AG04449 (cell line): ENCODE measurements at regions not wholly inside any gene's neighbourhood (a gene's known extent, or its start where the extent isn't known, plus 50 kb on each side); places are given as distances from the start of the nearest gene placed in this dataset.

Source experiments
- CTCF ChIA-PET: fragments of 350-600 bp; formaldehyde crosslinking; extraction: SDS; loops from one replicate; lab custom pipeline; 2021; ENCODE audit warnings: antibody characterized with exemption; lab: Yijun Ruan, JAX
- POLR2A ChIA-PET: fragments of 400-600, 350-600 bp; formaldehyde crosslinking; extraction: SDS; loops from one replicate; lab custom pipeline; 2020; ENCODE audit warnings: antibody characterized with exemption, inconsistent platforms; lab: Yijun Ruan, JAX
- DNase-seq: peaks from one replicate; pipeline ENCODE4 v3.0.0-alpha.2; 2010; ENCODE audit warnings: low read depth, low spot score
- H3K4me3 ChIP-seq: 2 replicates; pipeline ENCODE4 v1.5.1; 2011; ENCODE audit warnings: low read depth, mild to moderate bottlenecking, control low read depth, low read length
- TF ChIP-seq, protein P1 (sequence below): IDR thresholded peaks from one replicate; pipeline ENCODE4 v1.5.1; 2011; ENCODE audit warnings: mild to moderate bottlenecking, moderate library complexity, low read length, control low read depth, inconsistent platforms; ENCODE audit not compliant: insufficient read depth; ENCODE audit errors: missing control alignments

GRCh38 chr14:71602524-71602923, 329.7 kb upstream of the RGS6 start:
- ChIA-PET POLR2A (no interaction called here), CTCF (no interaction called here)
- TF ChIP-seq, protein P1, sequence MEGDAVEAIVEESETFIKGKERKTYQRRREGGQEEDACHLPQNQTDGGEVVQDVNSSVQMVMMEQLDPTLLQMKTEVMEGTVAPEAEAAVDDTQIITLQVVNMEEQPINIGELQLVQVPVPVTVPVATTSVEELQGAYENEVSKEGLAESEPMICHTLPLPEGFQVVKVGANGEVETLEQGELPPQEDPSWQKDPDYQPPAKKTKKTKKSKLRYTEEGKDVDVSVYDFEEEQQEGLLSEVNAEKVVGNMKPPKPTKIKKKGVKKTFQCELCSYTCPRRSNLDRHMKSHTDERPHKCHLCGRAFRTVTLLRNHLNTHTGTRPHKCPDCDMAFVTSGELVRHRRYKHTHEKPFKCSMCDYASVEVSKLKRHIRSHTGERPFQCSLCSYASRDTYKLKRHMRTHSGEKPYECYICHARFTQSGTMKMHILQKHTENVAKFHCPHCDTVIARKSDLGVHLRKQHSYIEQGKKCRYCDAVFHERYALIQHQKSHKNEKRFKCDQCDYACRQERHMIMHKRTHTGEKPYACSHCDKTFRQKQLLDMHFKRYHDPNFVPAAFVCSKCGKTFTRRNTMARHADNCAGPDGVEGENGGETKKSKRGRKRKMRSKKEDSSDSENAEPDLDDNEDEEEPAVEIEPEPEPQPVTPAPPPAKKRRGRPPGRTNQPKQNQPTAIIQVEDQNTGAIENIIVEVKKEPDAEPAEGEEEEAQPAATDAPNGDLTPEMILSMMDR: no peak
- no peak overlapping the region for H3K4me3 ChIP-seq
- no peak for DNase-seq

GRCh38 chr14:71604231-71604630, 328.0 kb upstream of the RGS6 start:
- ChIA-PET POLR2A (no interaction called here), CTCF (interaction anchor here (0.6 kb wide), 1 partner anchor 148 kb away, joined by 3 read pairs; no protein-coding TSS in a partner anchor)
- DNase-seq: no peak
- no peak overlapping the region for H3K4me3 ChIP-seq
- TF ChIP-seq, protein P1: no peak

GRCh38 chr14:71606064-71606463, 326.2 kb upstream of the RGS6 start:
- TF ChIP-seq, protein P1: no peak
- no peak overlapping the region for H3K4me3 ChIP-seq
- no peak for DNase-seq
- ChIA-PET CTCF (no interaction called here), POLR2A (no interaction called here)

DNA sequence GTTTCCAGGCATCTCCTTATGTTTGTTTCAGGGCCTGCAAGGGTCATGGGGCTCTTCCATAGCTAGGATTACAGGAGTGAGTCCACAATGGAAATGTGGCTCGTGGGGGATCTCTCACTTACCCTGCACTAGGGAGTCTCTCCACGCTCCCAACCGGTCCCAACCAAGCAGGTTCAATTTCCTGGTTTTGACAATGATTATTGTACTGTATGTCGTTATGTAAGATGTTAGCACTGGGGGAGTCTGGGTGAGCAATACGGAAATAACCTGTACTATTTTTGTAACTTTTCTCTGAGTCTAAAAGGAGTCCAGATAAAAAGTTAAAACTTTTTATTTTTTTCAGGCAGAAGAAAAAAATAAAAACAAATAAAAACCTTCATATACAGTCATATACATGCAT, 325.7 kb upstream of the RGS6 start:
- H3K4me3 ChIP-seq: no peak overlapping the region
- no peak for DNase-seq
- TF ChIP-seq, protein P1: no peak
- POLR2A ChIA-PET: no interaction called here
- CTCF ChIA-PET: no interaction called here

DNA sequence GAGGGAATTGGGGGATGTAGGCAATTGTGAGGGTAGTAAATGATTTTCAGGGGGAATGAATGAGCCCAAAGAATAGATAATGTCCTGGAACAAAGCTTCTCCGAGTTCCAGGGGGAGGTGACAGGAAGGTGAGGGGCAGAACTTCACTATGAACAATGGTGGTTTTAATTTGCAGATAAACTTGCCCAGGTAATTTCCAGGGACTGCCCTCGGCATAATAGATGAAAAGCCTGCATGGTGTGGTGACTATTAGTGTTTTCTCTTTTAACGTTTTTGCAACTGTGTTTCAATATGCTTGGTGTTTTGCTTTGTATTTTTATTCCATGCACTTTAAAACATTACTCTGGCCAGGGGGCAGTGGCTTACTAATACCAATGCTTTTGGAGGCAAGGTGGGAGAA, 325.2 kb upstream of the RGS6 start:
- DNase-seq: no peak
- CTCF ChIA-PET: no interaction called here
- POLR2A ChIA-PET: no interaction called here
- TF ChIP-seq, protein P1: no peak
- no peak overlapping the region for H3K4me3 ChIP-seq

- POLR2A ChIA-PET: no interaction called here
- no peak for DNase-seq
- H3K4me3 ChIP-seq: no peak overlapping the region
- TF ChIP-seq, protein P1: no peak
- CTCF ChIA-PET: interaction anchor here (0.9 to 1.2 kb wide), 2 partner anchors 18 to 143 kb away, joined by 3 read pairs; no protein-coding TSS in a partner anchor
Observed at GRCh38 chr14:71610149-71610548, 322.1 kb upstream of the RGS6 start.
